GM20000 (cell line): ENCODE measurements at regions not wholly inside any gene's neighbourhood (a gene's known extent, or its start where the extent isn't known, plus 50 kb on each side); places are given as distances from the start of the nearest gene placed in this dataset.

Experiments used
- DNase-seq: peaks from one replicate; pipeline ENCODE4 v3.0.0; 2012; ENCODE audit warnings: low spot score
- TF ChIP-seq, protein P1 (sequence below): IDR thresholded peaks from 2 replicates; pipeline ENCODE4 v1.5.1; 2012; ENCODE audit warnings: mild to moderate bottlenecking, control low read depth; ENCODE audit errors: extremely low read depth, missing control alignments

DNA sequence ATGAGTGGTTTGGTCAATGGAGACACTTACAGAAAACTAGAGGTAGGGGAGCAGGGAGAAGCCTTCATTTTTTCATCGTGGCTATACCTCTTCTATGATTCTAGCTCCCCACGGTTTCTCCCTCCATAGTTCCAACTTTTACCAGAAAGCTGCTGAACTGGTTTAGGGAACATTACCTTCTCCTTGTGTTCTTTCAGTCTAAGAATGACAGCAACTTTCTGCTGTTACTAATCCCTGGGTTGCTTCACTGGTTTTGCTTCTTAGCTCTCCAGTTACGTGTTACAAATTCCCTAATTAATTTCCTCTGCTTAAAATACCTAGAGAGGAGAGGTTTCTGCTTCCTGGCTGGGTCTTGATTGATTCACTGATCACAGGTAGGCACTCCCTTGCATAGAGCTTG is 499.9 kb downstream of the SLC4A3 start:
- no peak for DNase-seq
- TF ChIP-seq, protein P1, sequence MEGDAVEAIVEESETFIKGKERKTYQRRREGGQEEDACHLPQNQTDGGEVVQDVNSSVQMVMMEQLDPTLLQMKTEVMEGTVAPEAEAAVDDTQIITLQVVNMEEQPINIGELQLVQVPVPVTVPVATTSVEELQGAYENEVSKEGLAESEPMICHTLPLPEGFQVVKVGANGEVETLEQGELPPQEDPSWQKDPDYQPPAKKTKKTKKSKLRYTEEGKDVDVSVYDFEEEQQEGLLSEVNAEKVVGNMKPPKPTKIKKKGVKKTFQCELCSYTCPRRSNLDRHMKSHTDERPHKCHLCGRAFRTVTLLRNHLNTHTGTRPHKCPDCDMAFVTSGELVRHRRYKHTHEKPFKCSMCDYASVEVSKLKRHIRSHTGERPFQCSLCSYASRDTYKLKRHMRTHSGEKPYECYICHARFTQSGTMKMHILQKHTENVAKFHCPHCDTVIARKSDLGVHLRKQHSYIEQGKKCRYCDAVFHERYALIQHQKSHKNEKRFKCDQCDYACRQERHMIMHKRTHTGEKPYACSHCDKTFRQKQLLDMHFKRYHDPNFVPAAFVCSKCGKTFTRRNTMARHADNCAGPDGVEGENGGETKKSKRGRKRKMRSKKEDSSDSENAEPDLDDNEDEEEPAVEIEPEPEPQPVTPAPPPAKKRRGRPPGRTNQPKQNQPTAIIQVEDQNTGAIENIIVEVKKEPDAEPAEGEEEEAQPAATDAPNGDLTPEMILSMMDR = no peak

DNA sequence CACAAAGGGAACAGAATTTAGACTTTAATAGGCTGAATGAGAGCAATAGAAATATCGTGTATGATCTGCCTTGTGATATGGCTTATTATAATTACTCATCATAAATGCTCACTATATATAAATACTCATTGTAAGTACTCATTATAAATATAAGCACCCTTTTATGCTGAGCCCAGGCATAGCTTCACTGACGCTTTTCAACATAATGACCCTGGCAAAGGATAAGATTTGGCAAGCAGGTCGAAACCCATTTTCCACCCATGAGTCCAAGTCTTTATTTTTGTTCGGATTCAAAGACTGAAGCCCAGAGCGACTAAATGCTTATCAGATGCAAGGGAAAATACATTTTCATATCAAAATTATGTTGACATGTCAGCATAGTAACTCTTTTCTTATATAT is 500.4 kb downstream of the SLC4A3 start:
- DNase-seq = no peak
- TF ChIP-seq, protein P1 = no peak

DNA sequence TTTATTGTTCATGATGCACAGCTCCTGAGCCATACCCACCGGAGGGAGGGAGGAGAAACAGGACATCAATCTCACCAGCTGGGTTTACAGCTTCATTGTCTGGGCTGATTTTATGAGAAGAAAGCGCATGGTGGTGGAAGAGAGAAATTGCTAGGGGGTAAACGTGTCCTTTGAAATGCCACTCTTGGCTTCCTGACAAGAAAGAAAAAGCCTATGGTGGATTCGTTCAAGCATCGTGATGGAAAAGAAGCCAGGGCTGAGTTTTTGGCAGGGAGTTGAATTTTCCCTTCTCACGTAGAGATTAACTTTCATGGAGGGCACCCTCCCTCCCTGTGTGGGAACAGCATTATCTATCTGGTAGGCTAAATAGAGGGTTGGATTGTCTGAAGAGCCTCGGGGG is 502.0 kb downstream of the SLC4A3 start:
- TF ChIP-seq, protein P1 = no peak
- no peak for DNase-seq

DNA sequence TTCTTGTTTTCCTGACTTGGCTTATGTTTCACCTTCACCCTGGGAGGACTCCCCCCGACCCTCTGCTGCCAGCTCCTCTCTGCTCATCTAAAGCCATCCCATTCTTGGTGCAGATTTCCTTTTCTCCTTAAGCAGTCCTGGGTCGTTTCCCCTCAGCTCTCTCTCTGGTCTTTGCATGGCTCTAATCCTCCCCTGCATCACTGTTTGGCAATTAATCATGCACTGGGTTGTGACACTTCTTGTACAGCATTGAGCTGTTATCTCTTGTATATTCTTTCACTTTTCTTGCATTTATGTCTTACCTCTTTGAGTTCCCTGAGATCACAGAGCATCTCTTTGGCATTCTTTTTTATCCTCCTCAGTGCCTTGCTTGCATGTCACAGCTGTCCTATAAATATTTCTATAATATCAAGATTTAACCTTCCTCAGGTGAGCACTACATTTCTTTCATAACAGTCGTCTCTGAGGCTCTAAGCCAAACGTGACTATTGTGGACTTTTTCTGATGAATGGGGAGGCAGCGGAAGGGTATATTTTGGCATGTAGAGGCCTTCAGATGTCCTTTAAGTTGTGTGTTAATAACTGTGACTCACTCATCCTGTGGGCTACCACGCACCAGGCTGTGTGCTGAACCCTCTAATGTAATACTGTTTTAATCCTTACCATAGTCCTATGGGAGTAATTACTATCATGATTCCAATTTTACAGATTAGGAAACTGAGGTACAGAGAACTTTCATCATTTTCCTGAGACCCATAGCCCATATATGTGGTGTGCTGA is 507.5 kb downstream of the SLC4A3 start:
- TF ChIP-seq, protein P1 = no peak
- DNase-seq = no peak

DNA sequence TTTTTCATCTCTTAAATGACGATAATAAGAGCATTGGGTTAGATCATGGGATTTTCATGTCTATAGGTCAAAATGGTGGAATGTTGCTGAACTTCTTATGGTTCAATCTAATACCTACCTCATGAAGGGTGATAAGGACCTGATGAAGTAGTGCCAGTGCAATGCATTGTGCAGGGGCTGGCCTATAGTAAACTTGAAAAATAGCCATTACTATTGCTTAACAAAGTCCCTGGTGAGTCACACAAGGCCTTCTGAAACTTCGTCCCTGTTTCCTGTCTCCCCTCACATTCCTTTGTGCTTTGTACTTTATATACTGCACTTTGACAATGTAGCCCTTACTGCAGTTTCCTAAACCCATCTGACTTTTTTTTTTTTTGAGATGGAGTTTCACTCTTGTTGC is 515.9 kb downstream of the SLC4A3 start:
- TF ChIP-seq, protein P1 = no peak
- DNase-seq = no peak

DNA sequence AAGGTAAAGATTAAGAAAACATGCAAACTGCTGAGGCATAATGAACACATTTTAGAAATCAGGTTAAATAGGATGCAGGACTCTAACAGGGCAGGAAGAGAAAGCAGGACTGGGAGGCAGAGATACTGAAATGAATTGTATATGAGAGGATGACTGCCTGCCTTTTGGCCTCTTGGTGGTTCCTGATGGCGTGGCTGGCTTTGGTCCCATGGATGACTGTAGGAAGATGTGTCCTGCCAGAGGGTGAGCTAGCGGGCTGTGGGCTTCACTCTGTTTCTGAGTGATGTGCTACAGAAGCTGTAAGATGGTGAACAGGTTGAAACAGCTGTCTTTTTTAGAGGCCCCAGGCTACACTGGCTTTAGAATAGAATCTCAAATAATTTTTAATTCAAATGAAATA is 517.0 kb downstream of the SLC4A3 start:
- TF ChIP-seq, protein P1 = no peak
- DNase-seq = no peak

DNA sequence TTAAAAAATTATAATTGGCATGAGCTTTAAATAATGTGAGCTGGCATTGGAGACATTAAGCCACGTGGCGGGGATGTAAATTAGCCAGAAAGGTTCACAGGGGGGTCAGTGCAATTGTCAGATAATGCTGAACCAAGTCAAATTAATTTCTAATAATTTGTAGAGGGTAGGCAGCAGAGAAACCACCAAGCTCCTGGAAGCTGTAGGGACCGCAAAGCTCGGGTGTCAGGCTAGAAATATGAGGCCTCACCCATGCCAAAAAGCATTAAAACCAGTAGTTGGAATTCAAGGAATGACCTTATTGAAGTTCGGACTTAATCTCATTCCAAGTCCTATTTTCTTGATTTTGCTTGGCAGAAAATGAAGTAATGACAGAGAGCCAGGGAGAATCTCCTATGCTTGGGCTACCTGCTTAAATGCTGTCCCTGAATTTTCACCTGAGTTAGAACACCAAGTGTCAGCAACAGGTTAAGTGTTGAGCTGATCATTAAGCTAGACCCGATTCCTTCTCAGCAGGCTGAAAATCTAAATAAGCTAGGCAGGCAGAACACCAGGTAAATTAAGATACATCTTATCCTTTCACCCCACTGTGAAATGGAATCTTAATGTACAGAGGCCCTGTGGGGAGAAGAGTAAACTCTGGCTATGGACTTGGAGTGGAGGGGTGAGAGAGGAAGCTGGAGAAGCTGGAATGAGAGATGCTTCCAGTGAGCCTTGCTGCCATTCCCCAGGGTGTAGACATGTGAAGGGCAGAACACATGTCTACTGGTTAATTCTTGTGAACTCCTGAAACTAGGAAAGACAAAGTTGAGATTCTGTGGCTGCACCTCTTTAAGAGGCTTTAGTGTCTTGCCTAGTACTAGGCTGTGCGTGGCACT is 520.0 kb downstream of the SLC4A3 start:
- TF ChIP-seq, protein P1 = no peak
- DNase-seq = no peak
